ENCODE measurements at regions not wholly inside any gene's neighbourhood (a gene's known extent, or its start where the extent isn't known, plus 50 kb on each side); places are given as distances from the start of the nearest gene placed in this dataset.

DNA sequence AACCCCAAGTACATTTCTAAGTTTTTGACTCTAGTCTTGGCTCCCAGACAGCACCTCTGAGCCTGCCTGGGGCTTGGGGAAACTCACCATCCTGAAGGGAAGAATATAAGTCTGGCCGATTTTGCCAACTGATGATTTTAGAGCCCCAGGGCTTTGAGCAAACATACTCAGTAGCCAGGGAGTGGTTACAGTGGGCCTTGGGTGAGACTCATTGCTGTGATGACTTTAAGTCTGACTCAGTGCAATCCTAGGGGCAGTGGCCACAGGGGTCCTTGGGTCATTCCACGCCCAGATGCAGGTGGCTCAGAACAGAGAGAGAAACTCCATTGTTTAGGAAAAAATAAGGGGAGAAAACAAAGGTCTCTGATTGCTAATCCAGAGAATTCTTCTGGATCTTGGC, 312.0 kb upstream of the EDIL3 start:
- intact Hi-C loops (cut with DNase I): no loop called here
- no peak for DNase-seq

DNA sequence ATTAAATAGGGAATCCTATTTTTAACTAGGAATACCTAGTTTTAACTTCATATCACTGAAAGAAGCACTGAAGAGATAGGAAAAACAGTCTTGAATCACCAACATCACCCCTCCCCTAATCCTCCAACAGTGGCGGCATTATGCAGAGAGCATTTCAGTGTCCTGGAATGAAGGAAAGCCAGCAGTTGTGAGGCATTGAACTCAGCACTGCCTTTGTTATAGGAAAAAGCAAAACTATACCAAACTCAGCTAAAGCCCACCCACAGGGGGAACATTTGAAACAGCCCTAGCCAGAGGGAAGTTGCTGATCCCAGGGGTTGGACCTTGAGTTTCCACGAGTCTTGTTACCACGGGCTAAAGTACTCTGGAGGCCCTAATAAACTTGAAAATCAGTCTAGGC, 310.6 kb upstream of the EDIL3 start:
- WGBS (ENCODE audit: insufficient coverage, low coverage, low lambda C conversion rate, missing lambda C conversion rate): 83% methylated on average over 1 of the region's 3 CpGs
- Histone ChIP-seq H3K4me1 (no peaks in the 10 kb centered on the region), H3K9me3 (no peaks in the 10 kb centered on the region), H3K4me3 (no peak overlapping the region), H3K27me3 (no peaks in the 10 kb centered on the region), H3K27ac (no peak overlapping the region), H3K36me3 (no peaks in the 10 kb centered on the region)
- DNase-seq (no peak), ATAC-seq (no peak)
- intact Hi-C loops (cut with DNase I): no loop called here
- no peak for TF ChIP-seq POLR2A (IDR thresholded peaks at IDR 0.05)
- TF ChIP-seq, protein P1, sequence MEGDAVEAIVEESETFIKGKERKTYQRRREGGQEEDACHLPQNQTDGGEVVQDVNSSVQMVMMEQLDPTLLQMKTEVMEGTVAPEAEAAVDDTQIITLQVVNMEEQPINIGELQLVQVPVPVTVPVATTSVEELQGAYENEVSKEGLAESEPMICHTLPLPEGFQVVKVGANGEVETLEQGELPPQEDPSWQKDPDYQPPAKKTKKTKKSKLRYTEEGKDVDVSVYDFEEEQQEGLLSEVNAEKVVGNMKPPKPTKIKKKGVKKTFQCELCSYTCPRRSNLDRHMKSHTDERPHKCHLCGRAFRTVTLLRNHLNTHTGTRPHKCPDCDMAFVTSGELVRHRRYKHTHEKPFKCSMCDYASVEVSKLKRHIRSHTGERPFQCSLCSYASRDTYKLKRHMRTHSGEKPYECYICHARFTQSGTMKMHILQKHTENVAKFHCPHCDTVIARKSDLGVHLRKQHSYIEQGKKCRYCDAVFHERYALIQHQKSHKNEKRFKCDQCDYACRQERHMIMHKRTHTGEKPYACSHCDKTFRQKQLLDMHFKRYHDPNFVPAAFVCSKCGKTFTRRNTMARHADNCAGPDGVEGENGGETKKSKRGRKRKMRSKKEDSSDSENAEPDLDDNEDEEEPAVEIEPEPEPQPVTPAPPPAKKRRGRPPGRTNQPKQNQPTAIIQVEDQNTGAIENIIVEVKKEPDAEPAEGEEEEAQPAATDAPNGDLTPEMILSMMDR (IDR thresholded peaks at IDR 0.05): no peak

More for the DNA sequence above, 312.0 kb upstream of the EDIL3 start:
- WGBS (ENCODE audit: insufficient coverage, low coverage, low lambda C conversion rate, missing lambda C conversion rate): 38% methylated on average over 1 of the region's 2 CpGs
- no peaks in the 10 kb centered on the region for H3K9me3 ChIP-seq
- TF ChIP-seq, protein P1 (IDR thresholded peaks at IDR 0.05): no peak
- no peak for TF ChIP-seq POLR2A (IDR thresholded peaks at IDR 0.05)
- no peaks in the 10 kb centered on the region for H3K36me3 ChIP-seq
- ATAC-seq: no peak
- no peaks in the 10 kb centered on the region for H3K27me3 ChIP-seq
- no peak overlapping the region for H3K4me3 ChIP-seq
- no peaks in the 10 kb centered on the region for H3K4me1 ChIP-seq
- no peak overlapping the region for H3K27ac ChIP-seq

DNA sequence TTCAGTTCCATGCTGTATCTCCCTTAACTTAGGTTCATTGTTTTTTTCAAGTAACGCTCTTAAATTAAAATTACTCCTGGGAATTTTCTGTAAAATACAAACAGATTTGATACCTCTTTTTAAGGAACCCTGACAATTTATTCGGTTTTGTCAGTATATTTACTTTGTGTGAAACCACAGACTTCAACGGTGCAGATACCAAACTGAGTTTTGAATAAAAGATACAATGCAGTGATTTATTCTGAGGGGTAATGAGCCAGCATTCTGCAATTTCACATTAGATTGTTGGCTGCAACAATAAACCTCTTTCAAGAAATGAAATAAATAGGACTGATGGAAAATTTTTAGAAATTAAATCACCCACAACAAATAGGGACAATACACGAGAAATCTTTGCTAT, 308.6 kb upstream of the EDIL3 start:
- DNase-seq: no peak
- TF ChIP-seq, protein P1 (IDR thresholded peaks at IDR 0.05): no peak
- no peak for TF ChIP-seq POLR2A (IDR thresholded peaks at IDR 0.05)
- 56% methylated on average over 4 of the region's 4 CpGs for WGBS (ENCODE audit: insufficient coverage, low coverage, low lambda C conversion rate, missing lambda C conversion rate)
- no peaks in the 10 kb centered on the region for H3K36me3 ChIP-seq
- no peak overlapping the region for H3K4me3 ChIP-seq
- H3K9me3 ChIP-seq: no peaks in the 10 kb centered on the region
- no peak overlapping the region for H3K27ac ChIP-seq
- H3K4me1 ChIP-seq: no peaks in the 10 kb centered on the region
- H3K27me3 ChIP-seq: no peaks in the 10 kb centered on the region
- intact Hi-C loops (cut with DNase I): no loop called here
- no peak for ATAC-seq

DNA sequence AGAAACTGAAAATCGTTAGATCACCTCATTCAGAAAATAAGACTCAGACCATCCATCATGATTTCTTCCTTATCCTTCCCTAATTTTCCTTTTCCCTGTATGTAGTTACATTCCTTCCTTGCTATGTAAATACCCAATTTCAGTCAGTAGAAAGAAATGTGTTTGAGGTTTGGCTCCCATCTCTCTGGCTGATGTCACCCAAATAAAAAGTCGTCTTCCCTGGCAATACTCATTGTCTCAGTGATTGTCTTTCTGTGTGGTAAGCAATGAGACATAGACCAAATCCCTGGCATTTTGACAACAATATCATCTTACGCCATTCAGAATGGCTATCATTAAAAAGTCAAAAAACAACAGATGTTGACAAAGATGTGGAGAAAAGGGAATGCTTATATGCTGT, 303.9 kb upstream of the EDIL3 start:
- no peaks in the 10 kb centered on the region for H3K27me3 ChIP-seq
- no peak for DNase-seq

More for the DNA sequence above, 303.9 kb upstream of the EDIL3 start:
- WGBS (ENCODE audit: insufficient coverage, low coverage, low lambda C conversion rate, missing lambda C conversion rate): 36% methylated on average over 3 of the region's 3 CpGs
- Histone ChIP-seq H3K36me3 (no peaks in the 10 kb centered on the region), H3K4me1 (no peaks in the 10 kb centered on the region), H3K27ac (no peak overlapping the region), H3K4me3 (no peak overlapping the region), H3K9me3 (no peaks in the 10 kb centered on the region)
- intact Hi-C loops (cut with DNase I): no loop called here
- TF ChIP-seq, protein P1 (IDR thresholded peaks at IDR 0.05): no peak
- no peak for TF ChIP-seq POLR2A (IDR thresholded peaks at IDR 0.05)
- no peak for ATAC-seq
